ENCODE measurements at regions not wholly inside any gene's neighbourhood (a gene's known extent, or its start where the extent isn't known, plus 50 kb on each side); places are given as distances from the start of the nearest gene placed in this dataset.

DNA sequence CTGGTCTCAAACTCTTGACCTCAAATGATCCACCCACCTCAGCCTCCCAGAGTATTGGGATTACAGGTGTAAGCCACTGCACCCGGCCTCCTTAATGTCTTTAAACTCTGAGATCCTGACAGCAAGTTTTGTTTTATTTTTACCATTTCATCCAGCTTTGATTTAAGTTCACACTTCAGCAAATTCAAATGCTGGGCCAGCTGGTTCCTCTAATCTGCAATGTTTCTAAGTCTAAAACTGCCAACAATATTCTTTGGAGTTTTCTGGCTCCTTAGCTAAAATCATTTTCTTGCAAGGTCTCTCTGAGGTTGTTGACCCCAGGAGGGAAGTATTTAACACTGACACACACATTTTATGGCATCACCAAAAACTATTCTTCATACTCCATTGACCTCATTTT lies 72.0 kb upstream of the COL24A1 start:
- Histone ChIP-seq H3K9me3 (ENCODE audit: control insufficient read depth, low read length) (no peaks in the 10 kb centered on the region), H3K27me3 (ENCODE audit: control insufficient read depth, insufficient read depth) (no peaks in the 10 kb centered on the region), H3K4me1 (ENCODE audit: control insufficient read depth, insufficient read depth, low read length) (no peaks in the 10 kb centered on the region), H3K27ac (ENCODE audit: low read length) (no peak overlapping the region), H3K4me3 (ENCODE audit: low read length) (no peak overlapping the region)
- DNase-seq (no peak), ATAC-seq (no peak)
- WGBS: 58% methylated on average over 1 of the region's 1 CpG
- intact Hi-C loops (cut with DNase I): no loop called here

DNA sequence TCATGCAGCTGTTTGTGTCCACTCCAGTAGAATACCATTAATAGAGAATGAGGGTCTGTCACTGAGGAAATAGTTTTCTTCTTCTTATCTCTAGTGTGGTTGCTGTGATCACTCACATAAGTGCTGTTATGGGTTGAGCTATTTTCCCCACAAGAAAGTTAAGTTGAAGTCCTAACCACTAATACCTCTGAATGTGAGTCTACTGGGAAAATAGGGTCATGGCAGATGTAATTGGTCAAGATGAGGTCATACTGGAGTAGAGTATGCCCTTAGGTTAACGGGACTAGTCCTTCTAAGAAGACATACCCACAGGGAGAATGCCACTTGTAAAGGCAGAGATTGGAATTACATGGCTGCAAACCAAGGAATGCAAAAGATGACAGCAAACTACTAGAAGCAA lies 70.5 kb upstream of the COL24A1 start:
- H3K9me3 ChIP-seq (ENCODE audit: control insufficient read depth, low read length): no peaks in the 10 kb centered on the region
- DNase-seq: no peak
- no peaks in the 10 kb centered on the region for H3K27me3 ChIP-seq (ENCODE audit: control insufficient read depth, insufficient read depth)
- H3K4me1 ChIP-seq (ENCODE audit: control insufficient read depth, insufficient read depth, low read length): no peaks in the 10 kb centered on the region
- intact Hi-C loops (cut with DNase I): no loop called here
- no peak for ATAC-seq
- H3K4me3 ChIP-seq (ENCODE audit: low read length): no peak overlapping the region
- no peak overlapping the region for H3K27ac ChIP-seq (ENCODE audit: low read length)
- 54% methylated on average over 1 of the region's 1 CpG for WGBS

DNA sequence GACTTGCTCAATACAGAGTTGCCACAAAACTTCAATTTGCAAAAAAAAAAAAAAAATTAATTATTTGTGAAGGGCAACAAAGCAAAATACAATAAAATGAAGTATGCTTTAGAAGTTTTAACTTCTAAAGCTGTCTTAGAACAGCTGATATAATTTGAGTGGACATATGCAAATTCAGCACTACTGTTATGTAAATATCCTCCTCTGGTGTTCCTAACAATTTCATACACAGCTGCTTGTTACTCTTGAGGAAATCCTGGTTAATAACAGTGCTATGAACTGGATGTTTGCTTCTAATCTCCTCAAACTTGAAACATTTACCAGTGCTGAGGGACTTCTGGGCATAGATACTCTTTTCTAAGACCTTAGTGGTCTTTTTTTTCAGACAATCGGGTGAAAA lies 69.6 kb upstream of the COL24A1 start:
- no peak for DNase-seq
- Histone ChIP-seq H3K27me3 (ENCODE audit: control insufficient read depth, insufficient read depth) (no peaks in the 10 kb centered on the region), H3K4me3 (ENCODE audit: low read length) (no peak overlapping the region), H3K9me3 (ENCODE audit: control insufficient read depth, low read length) (no peaks in the 10 kb centered on the region), H3K27ac (ENCODE audit: low read length) (no peak overlapping the region), H3K4me1 (ENCODE audit: control insufficient read depth, insufficient read depth, low read length) (no peaks in the 10 kb centered on the region)
- 57% methylated on average over 1 of the region's 1 CpG for WGBS
- intact Hi-C loops (cut with DNase I): no loop called here
- ATAC-seq: no peak

DNA sequence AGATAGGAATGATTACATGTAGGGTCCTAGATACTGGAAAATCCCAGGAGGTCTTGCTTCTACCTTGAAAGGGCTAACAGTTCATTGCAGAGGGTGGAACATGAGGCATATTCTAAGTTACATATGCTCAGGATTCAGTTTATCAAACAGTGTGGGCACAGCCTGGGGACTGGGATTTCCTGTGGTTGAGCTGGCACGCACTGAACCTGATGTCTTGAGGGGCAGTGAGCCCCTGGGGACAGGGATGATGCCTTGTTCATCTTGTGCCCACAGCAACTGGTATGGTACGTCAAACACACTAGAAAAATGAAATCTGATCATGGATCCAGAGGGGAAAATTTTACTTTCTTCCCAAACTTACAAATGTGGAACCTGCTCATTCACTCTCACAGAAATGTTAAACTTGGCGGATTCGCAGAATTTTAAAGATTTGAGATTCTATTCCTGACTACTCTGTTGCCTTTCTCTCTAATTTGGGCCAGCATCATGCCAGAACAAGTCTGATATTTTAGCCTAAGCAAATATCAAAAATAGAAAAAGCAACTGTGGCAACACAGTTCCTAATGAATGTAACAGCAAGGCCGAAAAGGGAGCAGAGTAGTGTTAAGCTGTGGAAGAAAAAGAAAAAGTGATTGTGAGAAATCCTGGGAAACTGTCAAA lies 68.2 kb upstream of the COL24A1 start:
- H3K4me3 ChIP-seq (ENCODE audit: low read length): no peak overlapping the region
- H3K27ac ChIP-seq (ENCODE audit: low read length): no peak overlapping the region
- H3K27me3 ChIP-seq (ENCODE audit: control insufficient read depth, insufficient read depth): no peaks in the 10 kb centered on the region
- no peak for ATAC-seq
- intact Hi-C loops (cut with DNase I): no loop called here
- 76% methylated on average over 5 of the region's 5 CpGs for WGBS
- no peak for DNase-seq
- H3K4me1 ChIP-seq (ENCODE audit: control insufficient read depth, insufficient read depth, low read length): no peaks in the 10 kb centered on the region
- H3K9me3 ChIP-seq (ENCODE audit: control insufficient read depth, low read length): no peaks in the 10 kb centered on the region

DNA sequence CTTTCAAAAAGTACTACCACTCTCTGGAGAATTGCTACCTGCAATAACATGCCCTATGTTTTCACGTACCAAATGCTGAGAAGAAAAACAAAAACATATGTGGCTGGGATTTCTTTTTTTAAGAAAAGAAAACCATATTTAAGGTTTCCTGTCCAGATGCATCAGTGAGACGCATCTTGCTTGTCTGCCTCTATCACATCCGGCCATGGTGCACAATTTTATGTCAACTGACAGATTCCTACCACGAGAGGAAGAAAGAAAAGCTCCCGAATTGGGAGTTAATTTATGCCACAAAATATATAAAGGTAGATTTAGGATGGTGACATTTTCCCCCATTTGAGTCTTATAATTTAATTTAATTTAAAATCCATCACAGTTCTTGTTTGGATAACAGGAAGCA lies 62.3 kb upstream of the COL24A1 start:
- Histone ChIP-seq H3K4me3 (ENCODE audit: low read length) (no peak overlapping the region), H3K27me3 (ENCODE audit: control insufficient read depth, insufficient read depth) (no peaks in the 10 kb centered on the region), H3K9me3 (ENCODE audit: control insufficient read depth, low read length) (no peaks in the 10 kb centered on the region), H3K27ac (ENCODE audit: low read length) (no peak overlapping the region), H3K4me1 (ENCODE audit: control insufficient read depth, insufficient read depth, low read length) (no peaks in the 10 kb centered on the region)
- intact Hi-C loops (cut with DNase I): no loop called here
- DNase-seq: no peak
- WGBS: 71% methylated on average over 5 of the region's 5 CpGs
- ATAC-seq: no peak

DNA sequence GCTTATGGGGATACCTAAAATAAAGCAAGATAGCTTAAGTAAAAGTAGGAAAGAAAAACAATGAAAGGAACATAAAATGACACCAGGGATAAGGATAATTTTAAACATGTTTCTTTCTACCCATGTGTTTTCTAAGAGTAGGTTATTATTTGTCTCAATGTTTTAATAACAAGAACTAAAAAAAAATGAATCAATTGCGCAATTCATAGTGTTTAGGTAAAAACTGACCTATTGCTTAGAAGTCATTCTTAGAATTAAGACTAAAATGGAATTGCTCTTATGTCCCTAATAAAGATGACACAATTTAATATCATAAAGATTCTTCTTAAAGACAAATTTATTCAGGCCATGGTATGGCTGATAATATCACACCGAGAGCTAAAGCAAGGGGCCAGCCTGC lies 58.0 kb upstream of the COL24A1 start:
- 97% methylated on average over 2 of the region's 2 CpGs for WGBS
- H3K27me3 ChIP-seq (ENCODE audit: control insufficient read depth, insufficient read depth): no peaks in the 10 kb centered on the region
- no peak overlapping the region for H3K27ac ChIP-seq (ENCODE audit: low read length)
- no peaks in the 10 kb centered on the region for H3K4me1 ChIP-seq (ENCODE audit: control insufficient read depth, insufficient read depth, low read length)
- no peaks in the 10 kb centered on the region for H3K9me3 ChIP-seq (ENCODE audit: control insufficient read depth, low read length)
- no peak for ATAC-seq
- intact Hi-C loops (cut with DNase I): no loop called here
- H3K4me3 ChIP-seq (ENCODE audit: low read length): no peak overlapping the region
- DNase-seq: no peak

DNA sequence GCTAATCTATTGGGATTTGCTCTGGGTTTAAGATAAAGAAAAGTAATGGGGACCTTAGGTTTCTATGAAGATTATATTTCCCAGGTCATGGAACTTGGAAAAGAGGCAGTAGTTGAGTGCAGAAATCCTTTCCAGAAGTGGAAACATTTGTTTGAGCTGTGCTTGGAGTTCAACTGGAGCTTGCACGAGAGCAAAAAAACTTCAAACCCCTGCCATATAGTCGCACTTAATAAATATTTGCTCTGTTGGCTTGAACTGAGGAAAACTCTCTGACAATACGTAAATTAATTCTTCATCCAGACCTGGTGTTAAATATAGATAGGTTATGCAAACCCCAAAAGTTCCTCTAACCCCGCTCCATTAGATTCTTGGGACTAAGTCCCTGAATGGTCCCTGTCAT lies 52.8 kb upstream of the COL24A1 start:
- H3K27ac ChIP-seq (ENCODE audit: low read length): no peak overlapping the region
- no peaks in the 10 kb centered on the region for H3K27me3 ChIP-seq (ENCODE audit: control insufficient read depth, insufficient read depth)
- H3K9me3 ChIP-seq (ENCODE audit: control insufficient read depth, low read length): no peaks in the 10 kb centered on the region
- no peak for DNase-seq
- H3K4me1 ChIP-seq (ENCODE audit: control insufficient read depth, insufficient read depth, low read length): no peaks in the 10 kb centered on the region
- WGBS: 89% methylated on average over 4 of the region's 4 CpGs
- H3K4me3 ChIP-seq (ENCODE audit: low read length): no peak overlapping the region
- no peak for ATAC-seq
- intact Hi-C loops (cut with DNase I): no loop called here

DNA sequence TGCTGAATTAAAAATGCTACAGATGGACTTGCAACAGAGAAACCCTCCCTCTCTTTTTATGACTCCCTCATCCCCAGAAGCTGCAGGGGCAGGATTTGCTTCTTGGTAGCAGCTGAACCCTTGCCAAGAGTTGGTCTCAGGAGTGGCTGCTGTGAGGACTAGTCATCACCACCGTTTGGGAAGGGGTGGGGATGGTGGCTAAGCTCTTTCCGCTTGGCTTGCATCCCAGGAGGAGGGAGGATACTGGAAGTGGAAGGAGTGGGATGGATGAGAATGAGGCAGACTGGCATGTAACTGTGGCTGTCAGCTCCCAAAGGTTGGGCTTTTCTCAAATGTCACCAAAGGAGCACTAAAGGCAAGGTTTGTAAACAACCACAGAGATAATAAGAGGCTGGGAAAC lies 50.8 kb upstream of the COL24A1 start:
- no peaks in the 10 kb centered on the region for H3K9me3 ChIP-seq (ENCODE audit: control insufficient read depth, low read length)
- no peak overlapping the region for H3K4me3 ChIP-seq (ENCODE audit: low read length)
- H3K27ac ChIP-seq (ENCODE audit: low read length): no peak overlapping the region
- 29% methylated on average over 2 of the region's 2 CpGs for WGBS
- ATAC-seq: peak; percentile 78 to 87
- DNase-seq: peak; percentile 58 to 77 (median 66)
- H3K4me1 ChIP-seq (ENCODE audit: control insufficient read depth, insufficient read depth, low read length): no peaks in the 10 kb centered on the region
- H3K27me3 ChIP-seq (ENCODE audit: control insufficient read depth, insufficient read depth): no peaks in the 10 kb centered on the region
- intact Hi-C loops (cut with DNase I): no loop called here
